ENCODE measurements at regions not wholly inside any gene's neighbourhood (a gene's known extent, or its start where the extent isn't known, plus 50 kb on each side); places are given as distances from the start of the nearest gene placed in this dataset.

DNA sequence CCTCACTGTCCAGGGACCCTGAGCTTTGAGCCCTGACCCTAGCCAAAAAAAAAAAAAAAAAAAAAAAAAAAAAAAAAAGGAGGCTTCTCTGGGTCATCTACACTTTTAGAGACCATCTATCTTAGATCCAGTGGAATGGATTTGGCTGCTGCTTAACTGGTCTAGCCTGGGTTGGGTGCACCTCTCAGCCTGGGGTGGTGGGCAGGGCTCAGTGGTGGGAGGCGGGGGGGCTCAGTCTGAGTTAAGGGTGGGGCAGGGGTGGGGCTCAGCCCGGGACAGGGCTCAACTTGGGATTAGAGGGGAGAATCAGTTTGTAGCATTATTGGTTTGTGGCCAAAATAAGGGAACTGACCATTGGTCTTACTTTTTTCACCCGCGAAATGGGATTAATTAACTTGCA is 139.2 kb downstream of the TPRA1 start:
- peak in 1 of 2 donors; percentile 9 for DNase-seq (ENCODE audit: low spot score in 2 of 2)
- intact Hi-C loops (cut with DNase I): no loop called here

GRCh38 chr3:127450331-127450730 is 140.2 kb downstream of the TPRA1 start:
- H3K4me1 ChIP-seq: peaks cover 0 to 1% of the 10 kb centered on the region in 2 donors
- DNase-seq (ENCODE audit: low spot score in 2 of 2): peak in 1 of 2 donors; percentile 38
- no peak for TF ChIP-seq CTCF (IDR thresholded peaks at IDR 0.05)
- no peak overlapping the region for H3K4me3 ChIP-seq
- H3K36me3 ChIP-seq: no peaks in the 10 kb centered on the region
- no peaks in the 10 kb centered on the region for H3K9me3 ChIP-seq
- no peaks in the 10 kb centered on the region for H3K27me3 ChIP-seq
- H3K27ac ChIP-seq: no peak overlapping the region
- intact Hi-C loops (cut with DNase I): no loop called here

More for the DNA sequence above, 139.2 kb downstream of the TPRA1 start:
- Histone ChIP-seq H3K36me3 (no peaks in the 10 kb centered on the region), H3K4me1 (peaks cover 0 to 11% of the 10 kb centered on the region in 2 donors), H3K27me3 (no peaks in the 10 kb centered on the region), H3K27ac (no peak overlapping the region), H3K9me3 (no peaks in the 10 kb centered on the region), H3K4me3 (no peak overlapping the region)
- TF ChIP-seq CTCF (IDR thresholded peaks at IDR 0.05): no peak

DNA sequence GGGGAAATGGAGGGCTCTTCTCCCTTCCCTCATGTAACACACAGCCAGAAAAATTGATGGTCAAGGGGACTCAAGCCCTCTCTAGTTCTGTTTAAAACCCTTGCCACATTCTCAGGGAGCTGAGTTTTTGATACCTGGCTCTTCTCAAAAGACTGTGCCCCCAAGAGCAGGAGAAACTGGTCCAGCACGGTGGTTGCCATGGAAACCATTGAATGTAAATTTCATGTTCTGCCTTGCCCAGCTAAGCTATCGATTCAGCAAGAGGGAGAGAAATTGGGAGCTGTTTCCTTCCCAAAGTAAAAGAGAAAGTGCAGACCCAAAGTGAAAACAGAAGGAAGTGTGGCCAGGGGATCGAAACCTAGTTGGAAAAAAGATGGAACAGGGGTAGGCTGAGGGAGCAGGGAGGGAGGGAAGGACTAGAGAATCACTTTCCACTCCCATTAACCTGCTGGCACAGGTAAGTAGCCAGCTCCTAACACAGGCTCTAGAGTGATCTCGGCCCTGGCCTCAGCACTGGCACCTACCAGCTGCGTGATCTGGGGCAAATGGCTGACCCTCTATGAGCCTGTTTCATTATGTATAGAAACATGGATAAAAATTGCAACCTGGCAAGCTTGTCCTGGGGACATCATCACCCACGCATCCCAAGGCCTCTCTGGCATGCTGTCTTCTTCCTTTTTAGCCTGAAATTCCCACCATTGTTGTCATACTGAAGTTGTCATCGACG is 140.9 kb downstream of the TPRA1 start:
- TF ChIP-seq CTCF (IDR thresholded peaks at IDR 0.05): no peak
- H3K4me1 ChIP-seq: no peaks in the 10 kb centered on the region
- H3K27me3 ChIP-seq: no peaks in the 10 kb centered on the region
- intact Hi-C loops (cut with DNase I): no loop called here
- no peak overlapping the region for H3K27ac ChIP-seq
- no peaks in the 10 kb centered on the region for H3K9me3 ChIP-seq
- peak in 1 of 2 donors; percentile 40 for DNase-seq (ENCODE audit: low spot score in 2 of 2)
- no peak overlapping the region for H3K4me3 ChIP-seq
- no peaks in the 10 kb centered on the region for H3K36me3 ChIP-seq

DNA sequence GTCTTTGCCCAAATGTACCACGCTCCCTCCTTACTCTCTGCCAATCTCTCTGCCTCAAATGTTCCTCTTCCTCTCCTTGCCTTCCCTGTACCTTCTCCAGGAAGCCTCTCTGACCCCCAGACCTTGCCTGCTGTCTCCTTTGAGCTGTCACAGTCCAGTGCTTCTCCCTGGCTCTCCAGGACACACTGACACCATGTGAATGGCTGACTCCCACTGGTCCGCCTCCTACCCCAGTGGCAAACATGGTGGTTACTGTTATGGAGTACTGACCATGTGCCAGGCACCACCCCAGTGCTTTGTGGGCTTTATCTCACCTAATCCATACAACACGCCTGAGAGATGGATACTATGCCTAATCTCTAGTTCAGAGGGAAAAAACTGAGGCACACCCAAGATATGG is 141.9 kb downstream of the TPRA1 start:
- Histone ChIP-seq H3K4me1 (no peaks in the 10 kb centered on the region), H3K9me3 (no peaks in the 10 kb centered on the region), H3K36me3 (no peaks in the 10 kb centered on the region), H3K27ac (no peak overlapping the region), H3K27me3 (no peaks in the 10 kb centered on the region), H3K4me3 (no peak overlapping the region)
- peak in 1 of 2 donors; percentile 58 for DNase-seq (ENCODE audit: low spot score in 2 of 2)
- no peak for TF ChIP-seq CTCF (IDR thresholded peaks at IDR 0.05)
- intact Hi-C loops (cut with DNase I): no loop called here

GRCh38 chr3:127448161-127448561 is 142.4 kb downstream of the TPRA1 start:
- DNase-seq (ENCODE audit: low spot score in 2 of 2): peak in 1 of 2 donors; percentile 21
- H3K27ac ChIP-seq: no peak overlapping the region
- H3K36me3 ChIP-seq: no peaks in the 10 kb centered on the region
- no peaks in the 10 kb centered on the region for H3K9me3 ChIP-seq
- H3K4me3 ChIP-seq: no peak overlapping the region
- H3K27me3 ChIP-seq: no peaks in the 10 kb centered on the region
- intact Hi-C loops (cut with DNase I): no loop called here
- no peaks in the 10 kb centered on the region for H3K4me1 ChIP-seq
- no peak for TF ChIP-seq CTCF (IDR thresholded peaks at IDR 0.05)

Measured in ascending aorta (tissue), 2 donors.